SK-N-SH treated with all-trans-retinoic acid at 6 μM for 48 hours (cell line): ENCODE measurements at regions not wholly inside any gene's neighbourhood (a gene's known extent, or its start where the extent isn't known, plus 50 kb on each side); places are given as distances from the start of the nearest gene placed in this dataset.
"Not testable (repeated sequence)": the region's sequence is repeated elsewhere in the genome, so short reads cannot be mapped to it uniquely, and the experiment has no call there.

ENCODE experiments used
- BACH2 ChIP-seq: fragments of 250-450 bp; sonication (Bioruptor Pico); IDR thresholded peaks from 2 replicates; pipeline ENCODE4 v1.9.0; 2021; ENCODE audit warnings: mild to moderate bottlenecking, borderline replicate concordance
- CREB5 ChIP-seq: fragments of 250-450 bp; sonication (Bioruptor Pico); IDR thresholded peaks from 2 replicates; pipeline ENCODE4 v1.5.1; 2020; ENCODE audit warnings: low read depth, mild to moderate bottlenecking, moderate library complexity
- PATZ1 ChIP-seq: fragments of 250-450 bp; sonication (Bioruptor Pico); IDR thresholded peaks from 2 replicates; pipeline ENCODE4 v1.8.0; 2020; ENCODE audit warnings: mild to moderate bottlenecking, moderate library complexity, borderline replicate concordance
- RARB ChIP-seq: fragments of 250-450 bp; sonication (Bioruptor Pico); IDR thresholded peaks from 2 replicates; pipeline ENCODE4 v1.8.0; 2021; ENCODE audit warnings: mild to moderate bottlenecking, moderate library complexity
- TOX ChIP-seq: fragments of 250-450 bp; sonication (Bioruptor Pico); IDR thresholded peaks from 2 replicates; pipeline ENCODE4 v1.8.0; 2021; ENCODE audit warnings: mild to moderate bottlenecking, moderate library complexity, borderline replicate concordance
- ZC3H10 ChIP-seq: fragments of 250-450 bp; sonication (Bioruptor Pico); IDR thresholded peaks from 2 replicates; pipeline ENCODE4 v1.5.1; 2021; ENCODE audit warnings: mild to moderate bottlenecking, moderate library complexity
- ZNF70 ChIP-seq: fragments of 450-650 bp; formaldehyde crosslinking; IDR thresholded peaks from 2 replicates; pipeline ENCODE4 v1.5.0; 2020; ENCODE audit warnings: mild to moderate bottlenecking, moderate library complexity

GRCh38 chr6:11930834-11931233 lies 81.3 kb upstream of the HIVEP1 start:
- TF ChIP-seq ZNF70 (CRISPR knock-in tag); TOX (CRISPR knock-in tag); ZC3H10 (CRISPR knock-in tag); PATZ1; BACH2 (CRISPR knock-in tag); RARB (CRISPR knock-in tag); CREB5 (CRISPR knock-in tag): not testable (repeated sequence)
